HG03575 (cell line): ENCODE measurements at regions not wholly inside any gene's neighbourhood (a gene's known extent, or its start where the extent isn't known, plus 50 kb on each side); places are given as distances from the start of the nearest gene placed in this dataset.

Source experiments
- ATAC-seq: cut with Tn5 transposase; IDR thresholded peaks from one replicate; pipeline ENCODE4 v1.9.1; 2021; ENCODE audit not compliant: unreplicated experiment, insufficient number of reproducible peaks, low FRiP score; ENCODE audit errors: extremely low read depth

DNA sequence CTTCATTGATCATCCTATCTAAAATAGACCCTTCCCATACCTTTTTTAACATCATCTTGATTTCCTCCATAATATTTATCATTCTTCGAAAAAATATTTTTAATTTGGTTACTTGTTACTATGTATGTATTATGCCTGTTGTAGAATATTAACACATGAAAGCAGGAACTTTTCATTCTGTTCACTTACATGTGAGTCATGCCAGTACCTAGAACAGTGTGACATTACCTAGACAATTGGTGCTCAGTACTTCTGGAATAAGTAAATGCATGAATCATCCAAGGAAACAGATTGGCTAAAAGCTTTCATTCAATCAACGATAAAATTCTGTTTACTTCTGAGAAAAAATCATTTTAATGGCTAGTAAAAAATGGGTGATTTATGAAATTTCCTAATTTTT is 76.4 kb downstream of the CXXC4 start:
- ATAC-seq, result no peak

DNA sequence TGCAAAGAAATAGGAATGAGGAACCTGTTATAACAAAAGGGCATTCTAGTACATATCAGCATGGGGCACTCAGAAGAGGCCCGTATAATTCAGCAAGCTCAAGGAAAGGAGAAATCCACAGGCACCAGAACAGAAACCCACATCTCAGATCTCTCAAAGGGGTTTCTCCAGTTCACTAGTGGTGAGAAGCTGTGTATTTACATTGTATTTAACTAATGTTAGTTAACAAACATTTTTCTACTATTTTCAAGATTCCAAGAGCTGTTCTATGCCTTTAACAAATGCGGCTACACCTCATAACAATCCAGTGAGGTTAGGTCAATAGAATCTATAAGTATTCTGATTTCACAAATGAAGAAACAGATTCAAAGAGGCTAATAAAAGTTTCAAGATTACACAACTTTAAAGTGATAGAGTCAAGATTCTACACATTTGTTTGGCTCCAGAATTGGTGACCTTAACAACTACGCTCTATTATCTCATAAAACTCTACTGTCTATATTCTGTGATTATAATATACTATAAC is 77.3 kb downstream of the CXXC4 start:
- ATAC-seq, result no peak

DNA sequence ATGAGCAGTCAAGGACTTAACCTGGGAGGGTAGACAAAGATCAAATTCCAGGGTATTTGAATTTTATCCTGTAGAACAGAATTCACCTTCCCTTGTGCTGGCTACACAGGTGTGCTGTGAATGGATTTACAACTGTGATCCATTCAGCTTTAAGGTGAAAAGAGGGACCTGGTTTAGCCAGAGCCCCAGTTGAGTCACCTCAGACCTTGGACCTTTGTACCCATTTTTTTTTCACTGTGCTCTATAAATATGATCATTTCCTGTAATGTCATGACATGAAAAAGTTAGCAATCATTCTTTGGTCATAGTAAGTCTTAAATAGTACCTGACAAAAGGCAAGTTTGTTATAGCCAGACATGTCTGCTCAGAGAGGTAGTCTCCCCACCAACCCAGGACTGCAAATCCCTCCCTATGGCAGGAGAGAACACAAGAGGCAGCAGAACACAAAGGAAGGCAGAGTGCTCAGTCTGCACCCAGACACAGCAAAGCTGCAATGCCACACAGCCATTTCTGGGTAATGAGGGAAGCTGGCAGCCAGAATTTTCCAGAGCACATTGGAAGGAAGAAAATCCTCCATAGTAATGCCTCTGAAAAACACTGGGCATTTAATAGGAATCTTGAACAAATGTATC is 77.9 kb downstream of the CXXC4 start:
- no peak for ATAC-seq

DNA sequence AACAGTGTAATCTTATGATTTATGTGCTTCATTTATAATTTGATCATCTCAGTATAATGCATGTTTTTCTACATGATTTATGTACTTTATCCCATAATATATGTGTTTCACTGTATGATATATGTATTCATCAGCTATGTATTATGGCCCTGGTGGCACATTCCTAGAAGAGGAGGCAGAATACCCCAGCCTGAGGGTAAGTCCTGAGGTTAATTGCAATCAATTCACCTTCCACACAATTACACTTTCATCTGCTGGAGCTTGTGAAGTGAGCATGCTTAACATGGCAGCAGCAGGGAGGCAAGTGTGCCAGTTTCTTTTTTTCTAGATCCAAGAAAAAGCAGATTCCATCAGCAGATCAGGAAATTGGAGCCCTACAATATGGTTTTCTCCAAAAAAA is 81.2 kb downstream of the CXXC4 start:
- ATAC-seq, result no peak

DNA sequence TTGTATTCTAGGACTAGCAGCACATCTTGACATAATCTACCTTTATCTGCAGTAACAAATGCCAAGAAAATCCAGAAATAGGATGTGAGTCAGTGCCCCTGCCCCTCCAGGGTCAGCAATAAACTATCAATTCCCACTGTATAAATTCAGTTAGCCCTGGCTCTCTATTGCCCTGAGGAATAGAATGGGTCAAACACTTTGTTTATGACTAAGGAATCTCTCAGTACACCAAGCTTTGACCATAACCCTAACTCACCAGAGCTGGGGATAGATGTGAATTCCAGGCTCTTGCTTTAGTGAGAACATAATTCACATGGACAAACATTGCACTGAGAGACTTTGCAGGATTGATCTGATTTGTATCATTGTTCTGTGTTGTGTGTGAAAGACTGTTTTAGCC is 82.3 kb downstream of the CXXC4 start:
- ATAC-seq, result no peak

DNA sequence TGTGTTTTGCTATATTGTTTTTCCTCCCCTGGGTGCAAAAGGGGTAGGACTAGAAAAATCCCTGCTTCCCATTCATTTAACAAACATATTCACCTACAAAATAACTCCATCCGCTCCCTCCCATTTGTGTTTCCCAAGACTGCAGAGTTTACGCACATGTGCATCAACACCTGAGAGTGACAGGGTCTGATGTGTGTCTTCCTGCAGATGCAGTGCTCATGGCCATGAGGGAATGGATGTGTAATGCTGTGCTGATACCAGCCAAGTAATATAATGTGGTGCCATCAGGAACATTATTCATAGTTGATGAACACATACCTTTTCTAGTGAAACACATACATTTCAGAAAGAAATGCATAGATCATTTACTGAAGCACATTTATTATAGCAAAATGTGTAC is 83.2 kb downstream of the CXXC4 start:
- ATAC-seq, result no peak

DNA sequence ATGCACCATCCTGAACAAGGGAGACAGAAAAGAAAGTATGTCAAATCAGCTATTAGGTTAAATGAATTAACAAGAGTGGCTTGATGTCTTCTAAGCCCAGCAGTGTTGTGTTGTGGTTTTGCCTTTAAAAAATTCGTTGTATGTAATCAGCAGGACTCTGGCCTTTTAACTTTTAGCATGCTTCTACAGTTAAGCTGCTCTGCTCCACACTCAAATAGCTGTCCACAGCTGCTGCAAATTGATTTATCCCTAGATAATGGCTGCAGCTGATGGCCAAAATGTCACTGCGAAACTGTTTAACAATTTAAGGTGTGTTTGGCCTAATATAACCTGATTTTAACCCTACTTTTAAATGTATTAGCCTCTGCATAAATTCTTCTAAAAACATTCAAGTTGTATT is 85.8 kb downstream of the CXXC4 start:
- no peak for ATAC-seq

DNA sequence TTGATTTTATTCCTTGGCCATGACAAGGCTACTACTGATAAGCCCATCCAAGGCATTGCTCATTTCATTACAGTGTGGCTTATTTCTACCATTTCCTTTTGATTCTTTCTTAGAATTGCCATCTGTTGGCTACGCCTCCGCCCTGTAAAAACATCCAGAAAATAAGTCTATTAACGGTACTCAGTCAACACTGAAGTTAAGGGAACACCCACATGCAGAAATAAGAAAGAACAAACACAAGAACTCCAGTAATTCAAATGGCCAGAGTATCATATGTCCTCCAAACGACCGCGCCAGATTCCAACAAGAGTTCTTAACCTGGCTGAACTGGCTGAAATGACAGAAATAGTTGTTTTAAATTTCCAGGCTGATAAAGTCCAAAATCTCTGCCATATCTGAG is 90.3 kb downstream of the CXXC4 start:
- ATAC-seq, result no peak

DNA sequence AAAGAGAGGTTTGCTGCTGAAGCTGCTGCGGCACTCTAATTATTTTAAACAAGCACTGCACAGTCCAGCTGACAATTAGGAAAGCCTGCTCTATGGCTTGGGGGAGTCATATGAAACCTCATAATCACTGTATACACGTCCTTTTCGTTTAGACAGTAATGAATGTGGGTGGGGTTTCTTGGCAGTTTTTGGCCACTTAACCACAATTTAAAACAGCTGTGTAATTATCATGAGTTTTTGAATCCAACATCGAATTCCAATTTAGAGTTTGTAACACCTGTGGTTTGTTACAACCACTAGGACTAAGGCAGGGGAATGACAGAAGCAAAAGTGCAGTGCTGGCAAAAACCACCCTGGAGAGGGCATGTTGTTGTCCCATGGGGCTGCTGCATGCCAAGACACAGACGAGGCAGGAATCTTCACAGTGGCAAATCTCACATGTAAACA is 99.5 kb downstream of the CXXC4 start:
- no peak for ATAC-seq

GRCh38 chr4:104394406-104395167 is 100.1 kb downstream of the CXXC4 start:
- no peak for ATAC-seq

DNA sequence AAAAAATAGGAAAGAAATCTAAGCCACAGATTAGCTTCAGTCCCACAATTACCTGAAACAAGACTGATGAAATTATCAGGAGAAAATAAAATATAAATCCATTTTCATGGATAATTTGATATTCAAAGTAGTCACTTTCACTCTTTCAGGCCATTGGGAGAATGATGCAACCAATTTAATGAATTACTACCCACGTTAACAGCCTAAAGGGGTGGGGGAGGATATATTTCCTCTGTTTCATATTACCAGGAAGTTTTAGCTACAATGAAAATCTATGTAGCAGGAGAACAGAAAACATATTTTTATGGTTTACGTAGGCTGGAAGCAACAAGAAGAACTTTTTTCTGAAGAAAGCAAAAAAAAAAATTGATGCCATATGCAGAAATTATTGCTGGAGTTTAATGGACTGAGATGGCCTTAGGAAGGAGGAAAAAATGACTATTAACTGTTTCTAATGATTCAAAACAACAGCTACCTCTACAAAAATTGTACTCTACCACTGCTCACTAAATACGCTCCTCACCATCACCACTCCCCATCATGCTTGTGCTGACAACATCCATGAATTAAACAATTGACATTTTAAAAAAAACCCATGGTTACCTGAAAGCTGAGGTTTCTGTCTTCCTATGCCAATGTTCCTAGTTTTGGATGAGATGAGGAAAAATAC is 100.9 kb downstream of the CXXC4 start:
- ATAC-seq, result no peak

- ATAC-seq, result no peak
These were observed 109.0 kb downstream of the CXXC4 start for GRCh38 chr4:104385713-104386112.

GRCh38 chr4:104382961-104383360 is 111.7 kb downstream of the CXXC4 start:
- no peak for ATAC-seq

DNA sequence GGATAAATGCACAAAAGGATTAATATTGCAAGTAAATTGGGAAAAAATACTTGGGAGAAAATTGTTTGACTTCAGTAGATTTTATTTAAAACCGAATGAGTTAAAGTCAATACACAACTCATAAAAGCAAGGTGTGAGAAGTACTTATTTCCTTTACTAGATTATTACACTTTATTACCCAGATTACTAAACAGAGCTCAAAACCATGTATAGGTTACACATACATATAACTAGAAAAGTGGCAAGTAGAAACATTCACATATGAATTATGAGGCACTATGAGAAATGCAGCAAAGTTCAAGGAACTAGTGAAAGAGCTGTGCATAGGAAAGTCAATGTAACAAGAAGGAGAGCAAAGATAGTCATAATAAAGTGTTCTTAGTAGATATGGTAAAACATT is 113.0 kb downstream of the CXXC4 start:
- no peak for ATAC-seq

DNA sequence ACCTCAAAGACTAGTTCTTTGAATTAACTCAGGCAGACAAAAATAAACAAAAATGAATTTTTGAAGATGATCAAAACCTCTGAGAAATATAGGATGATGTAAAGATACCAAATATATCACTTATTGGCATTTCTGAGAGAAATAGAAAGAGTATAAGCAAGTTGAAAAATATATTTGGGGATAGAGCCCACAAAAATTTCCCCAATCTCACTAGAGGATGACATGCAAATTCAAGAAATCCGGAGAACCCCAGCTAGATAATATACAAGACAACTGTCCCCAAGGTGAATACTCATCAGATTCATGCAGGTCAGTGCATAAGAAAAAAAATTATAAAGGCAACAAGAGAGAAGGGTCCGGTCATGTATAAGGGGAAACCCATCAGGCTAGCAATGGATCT is 129.1 kb downstream of the CXXC4 start:
- no peak for ATAC-seq

DNA sequence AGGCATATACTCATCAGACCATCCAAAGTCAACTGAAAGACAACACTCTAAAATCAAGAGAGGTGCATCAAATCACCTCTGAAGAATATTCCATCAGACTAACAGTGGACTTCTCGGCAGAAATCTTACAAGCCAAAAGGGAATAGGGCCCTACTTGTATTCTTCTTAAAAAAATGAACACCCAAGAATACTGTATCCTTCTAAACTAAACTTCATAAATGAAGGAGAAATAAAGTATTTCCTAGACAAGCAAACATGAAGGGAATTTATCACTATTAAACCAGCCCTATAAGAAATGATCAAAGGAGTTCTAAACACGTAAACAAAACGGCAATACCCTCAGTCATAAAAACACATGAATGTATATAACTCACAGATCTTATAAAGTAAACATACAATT is 141.2 kb downstream of the CXXC4 start:
- ATAC-seq, result no peak

DNA sequence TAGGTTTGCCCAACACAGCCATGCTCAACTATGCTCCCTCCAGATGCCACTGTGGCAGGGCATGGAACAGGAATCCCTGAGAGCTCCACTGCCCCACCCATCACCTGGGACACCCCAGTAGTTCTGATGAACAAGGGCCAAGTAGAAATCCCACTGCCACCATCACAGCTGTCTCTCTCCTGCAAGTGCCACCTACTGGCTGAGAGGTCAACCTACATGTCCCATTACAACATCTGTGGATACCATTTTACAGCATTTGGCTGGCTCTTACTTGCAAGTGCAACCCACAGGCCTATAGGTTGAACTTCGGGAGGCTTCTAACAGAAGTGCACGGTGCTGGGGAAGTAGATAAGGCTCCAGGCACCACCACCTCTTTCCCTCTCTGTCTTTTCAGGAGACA is 142.5 kb downstream of the CXXC4 start:
- ATAC-seq, result no peak

DNA sequence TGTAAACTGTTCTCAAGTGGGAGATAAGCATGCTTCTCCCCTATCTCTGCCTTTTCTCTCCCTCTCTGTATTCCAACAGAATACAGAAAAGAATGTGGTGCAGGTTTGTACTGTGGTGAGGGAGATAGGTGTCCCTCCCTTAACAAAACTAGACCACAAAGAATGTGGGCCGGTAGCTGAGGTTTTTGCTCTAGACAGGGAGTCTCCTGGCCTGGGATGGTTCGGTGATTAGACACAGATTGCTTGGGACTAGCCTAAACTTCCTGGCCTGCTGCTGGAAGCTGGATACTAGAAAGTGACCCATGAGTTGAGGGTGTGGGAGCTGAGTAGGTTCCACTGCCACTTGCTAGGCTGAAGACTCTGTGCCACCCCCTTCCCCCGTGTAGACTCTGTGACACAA is 143.0 kb downstream of the CXXC4 start:
- ATAC-seq, result no peak

- ATAC-seq, result no peak
These were observed 149.0 kb downstream of the CXXC4 start for GRCh38 chr4:104345598-104346242.
